ENCODE measurements at regions not wholly inside any gene's neighbourhood (a gene's known extent, or its start where the extent isn't known, plus 50 kb on each side); places are given as distances from the start of the nearest gene placed in this dataset.
"Not testable (repeated sequence)": the region's sequence is repeated elsewhere in the genome, so short reads cannot be mapped to it uniquely, and the experiment has no call there.

DNA sequence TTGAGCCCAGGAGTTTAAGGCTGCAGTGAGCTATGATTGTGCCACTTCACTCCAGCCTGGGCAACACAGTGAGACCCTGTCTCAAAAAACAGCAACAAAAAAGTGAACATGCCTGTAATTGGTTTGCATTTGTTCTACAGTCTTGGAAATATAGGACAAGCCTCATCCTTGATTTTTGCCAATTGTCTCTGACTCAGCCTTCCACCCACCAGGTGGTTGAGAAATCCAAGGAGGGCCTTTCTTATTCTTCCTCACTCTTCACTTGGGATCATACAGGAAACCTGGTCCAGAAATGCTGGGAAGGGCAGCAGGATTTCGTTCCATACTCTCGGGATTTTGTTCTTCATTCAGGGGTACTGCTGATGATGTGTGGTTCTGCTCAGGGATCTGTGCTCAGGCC, 94.6 kb downstream of the CDC42EP3 start:
- 91 to 97% (median 94%) methylated on average over 2 of the region's 2 CpGs for WGBS, 4 donors
- H3K27ac ChIP-seq = no peak overlapping the region
- no peak for TF ChIP-seq POLR2A (IDR thresholded peaks at IDR 0.05)
- TF ChIP-seq, protein P1, sequence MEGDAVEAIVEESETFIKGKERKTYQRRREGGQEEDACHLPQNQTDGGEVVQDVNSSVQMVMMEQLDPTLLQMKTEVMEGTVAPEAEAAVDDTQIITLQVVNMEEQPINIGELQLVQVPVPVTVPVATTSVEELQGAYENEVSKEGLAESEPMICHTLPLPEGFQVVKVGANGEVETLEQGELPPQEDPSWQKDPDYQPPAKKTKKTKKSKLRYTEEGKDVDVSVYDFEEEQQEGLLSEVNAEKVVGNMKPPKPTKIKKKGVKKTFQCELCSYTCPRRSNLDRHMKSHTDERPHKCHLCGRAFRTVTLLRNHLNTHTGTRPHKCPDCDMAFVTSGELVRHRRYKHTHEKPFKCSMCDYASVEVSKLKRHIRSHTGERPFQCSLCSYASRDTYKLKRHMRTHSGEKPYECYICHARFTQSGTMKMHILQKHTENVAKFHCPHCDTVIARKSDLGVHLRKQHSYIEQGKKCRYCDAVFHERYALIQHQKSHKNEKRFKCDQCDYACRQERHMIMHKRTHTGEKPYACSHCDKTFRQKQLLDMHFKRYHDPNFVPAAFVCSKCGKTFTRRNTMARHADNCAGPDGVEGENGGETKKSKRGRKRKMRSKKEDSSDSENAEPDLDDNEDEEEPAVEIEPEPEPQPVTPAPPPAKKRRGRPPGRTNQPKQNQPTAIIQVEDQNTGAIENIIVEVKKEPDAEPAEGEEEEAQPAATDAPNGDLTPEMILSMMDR (IDR thresholded peaks at IDR 0.05) = no peak
- no peaks in the 10 kb centered on the region for H3K27me3 ChIP-seq
- DNase-seq (no peak), ATAC-seq (no peak)
- H3K4me1 ChIP-seq = no peaks in the 10 kb centered on the region
- intact Hi-C loops (cut with DNase I) = no loop called here
- no peak overlapping the region for H3K4me3 ChIP-seq
- peaks cover 0 to 8% (median 0%) of the 10 kb centered on the region in 12 donors for H3K9me3 ChIP-seq
- no peaks in the 10 kb centered on the region for H3K36me3 ChIP-seq

DNA sequence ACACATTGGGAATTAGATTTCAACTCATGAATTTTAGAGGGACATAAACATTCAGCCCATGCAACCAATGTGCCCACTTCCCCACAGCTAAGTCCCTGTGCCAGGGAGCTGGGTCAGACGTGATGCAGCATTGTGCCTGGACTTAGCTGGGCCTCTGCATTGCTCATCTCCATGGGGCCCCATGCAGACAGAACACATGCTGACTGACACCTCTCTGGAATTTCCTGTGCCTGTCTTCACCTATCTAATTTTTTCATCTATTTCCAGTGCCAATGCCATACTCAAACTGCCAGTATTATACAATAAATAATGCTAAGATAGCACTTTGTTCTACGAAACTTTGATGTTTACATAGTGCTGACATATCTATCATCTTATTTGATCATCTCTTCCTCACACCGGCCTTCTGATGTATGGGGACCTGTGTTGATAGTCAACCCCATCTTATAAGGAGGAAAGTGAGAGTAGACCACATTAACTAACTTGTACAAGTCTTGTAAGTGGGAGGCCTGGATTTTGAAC, 92.2 kb downstream of the CDC42EP3 start:
- ATAC-seq (no peak), DNase-seq (no peak)
- no peaks in the 10 kb centered on the region for H3K27me3 ChIP-seq
- peaks cover 0 to 8% (median 0%) of the 10 kb centered on the region in 12 donors for H3K9me3 ChIP-seq
- intact Hi-C loops (cut with DNase I) = no loop called here
- H3K4me1 ChIP-seq = peaks cover 0 to 23% (median 7%) of the 10 kb centered on the region in 12 donors
- no peak overlapping the region for H3K27ac ChIP-seq
- WGBS, 4 donors = 91 to 96% (median 92%) methylated on average over 3 of the region's 3 CpGs
- H3K36me3 ChIP-seq = no peaks in the 10 kb centered on the region
- TF ChIP-seq, protein P1 (IDR thresholded peaks at IDR 0.05) = no peak
- TF ChIP-seq POLR2A (IDR thresholded peaks at IDR 0.05) = no peak
- H3K4me3 ChIP-seq = no peak overlapping the region

DNA sequence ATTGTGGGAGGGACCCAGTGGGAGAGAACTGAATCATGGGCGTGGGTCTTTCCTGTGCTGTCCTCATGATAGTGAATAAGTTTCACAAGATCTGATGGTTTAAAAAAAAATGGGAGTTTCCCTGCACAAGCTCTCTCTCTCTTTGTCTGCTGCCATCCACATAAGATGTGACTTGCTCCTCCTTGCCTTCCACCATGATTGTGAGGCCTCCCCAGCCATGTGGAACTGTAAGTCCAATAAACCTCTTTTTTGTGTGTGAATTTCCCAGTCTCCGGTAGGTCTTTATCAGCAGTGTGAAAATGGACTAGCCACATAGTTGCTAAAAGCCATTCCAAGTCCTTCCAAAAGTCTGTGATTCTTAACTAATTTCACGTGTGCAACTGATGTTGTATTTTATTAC, 91.5 kb downstream of the CDC42EP3 start:
- H3K36me3 ChIP-seq; ATAC-seq; H3K27ac ChIP-seq; H3K9me3 ChIP-seq; H3K4me3 ChIP-seq; DNase-seq; H3K27me3 ChIP-seq; intact Hi-C loops (cut with DNase I): not testable (repeated sequence)
- 94 to 97% (median 96%) methylated on average over 3 of the region's 3 CpGs for WGBS, 4 donors
- peaks cover 0 to 29% (median 11%) of the 10 kb centered on the region in 12 donors for H3K4me1 ChIP-seq

GRCh38 chr2:37581433-37581832, 90.0 kb downstream of the CDC42EP3 start:
- intact Hi-C loops (cut with DNase I) = no loop called here
- Histone ChIP-seq H3K9me3 (peaks cover 0 to 8% (median 0%) of the 10 kb centered on the region in 12 donors), H3K36me3 (no peaks in the 10 kb centered on the region), H3K27me3 (no peaks in the 10 kb centered on the region), H3K4me1 (peaks cover 0 to 43% (median 21%) of the 10 kb centered on the region in 12 donors), H3K4me3 (no peak overlapping the region), H3K27ac (no peak overlapping the region)
- DNase-seq = no peak
- TF ChIP-seq, protein P1 (IDR thresholded peaks at IDR 0.05) = no peak
- TF ChIP-seq POLR2A (IDR thresholded peaks at IDR 0.05) = no peak
- peak in 1 of 4 donors; percentile 34 for ATAC-seq
- WGBS, 4 donors = 72 to 79% (median 75%) methylated on average over 5 of the region's 5 CpGs
